Nephron progenitor cell (in vitro differentiated cells): ENCODE measurements at regions not wholly inside any gene's neighbourhood (a gene's known extent, or its start where the extent isn't known, plus 50 kb on each side); places are given as distances from the start of the nearest gene placed in this dataset.
"Not testable (repeated sequence)": the region's sequence is repeated elsewhere in the genome, so short reads cannot be mapped to it uniquely, and the experiment has no call there.

Experiments
- DNase-seq: peaks from one replicate; pipeline ENCODE4 v3.0.0; 2021
- H3K27ac Mint-ChIP-seq: 2 replicates; pipeline ENCODE4 v1.8.0; 2021; ENCODE audit warnings: mild to moderate bottlenecking, moderate library complexity, mixed read lengths
- H3K27me3 Mint-ChIP-seq: 2 replicates; pipeline ENCODE4 v1.8.0; 2021; ENCODE audit warnings: mild to moderate bottlenecking, low read depth, mixed read lengths; ENCODE audit not compliant: poor library complexity
- H3K36me3 Mint-ChIP-seq: 2 replicates; pipeline ENCODE4 v1.8.0; 2021; ENCODE audit warnings: low read depth, mixed read lengths
- H3K4me1 Mint-ChIP-seq: 2 replicates; pipeline ENCODE4 v1.8.0; 2021; ENCODE audit warnings: mixed read lengths
- H3K4me3 Mint-ChIP-seq: 2 replicates; pipeline ENCODE4 v1.8.0; 2021; ENCODE audit warnings: mild to moderate bottlenecking, moderate library complexity, mixed read lengths
- H3K9me3 Mint-ChIP-seq: 2 replicates; pipeline ENCODE4 v1.8.0; 2021; ENCODE audit warnings: mild to moderate bottlenecking, moderate library complexity, mixed read lengths
- TF ChIP-seq, protein P1 (sequence below): fragments of 200-600 bp; sonication (generic); IDR thresholded peaks from 2 replicates; pipeline ENCODE4 v1.5.0; 2021; ENCODE audit warnings: antibody characterized with exemption

DNA sequence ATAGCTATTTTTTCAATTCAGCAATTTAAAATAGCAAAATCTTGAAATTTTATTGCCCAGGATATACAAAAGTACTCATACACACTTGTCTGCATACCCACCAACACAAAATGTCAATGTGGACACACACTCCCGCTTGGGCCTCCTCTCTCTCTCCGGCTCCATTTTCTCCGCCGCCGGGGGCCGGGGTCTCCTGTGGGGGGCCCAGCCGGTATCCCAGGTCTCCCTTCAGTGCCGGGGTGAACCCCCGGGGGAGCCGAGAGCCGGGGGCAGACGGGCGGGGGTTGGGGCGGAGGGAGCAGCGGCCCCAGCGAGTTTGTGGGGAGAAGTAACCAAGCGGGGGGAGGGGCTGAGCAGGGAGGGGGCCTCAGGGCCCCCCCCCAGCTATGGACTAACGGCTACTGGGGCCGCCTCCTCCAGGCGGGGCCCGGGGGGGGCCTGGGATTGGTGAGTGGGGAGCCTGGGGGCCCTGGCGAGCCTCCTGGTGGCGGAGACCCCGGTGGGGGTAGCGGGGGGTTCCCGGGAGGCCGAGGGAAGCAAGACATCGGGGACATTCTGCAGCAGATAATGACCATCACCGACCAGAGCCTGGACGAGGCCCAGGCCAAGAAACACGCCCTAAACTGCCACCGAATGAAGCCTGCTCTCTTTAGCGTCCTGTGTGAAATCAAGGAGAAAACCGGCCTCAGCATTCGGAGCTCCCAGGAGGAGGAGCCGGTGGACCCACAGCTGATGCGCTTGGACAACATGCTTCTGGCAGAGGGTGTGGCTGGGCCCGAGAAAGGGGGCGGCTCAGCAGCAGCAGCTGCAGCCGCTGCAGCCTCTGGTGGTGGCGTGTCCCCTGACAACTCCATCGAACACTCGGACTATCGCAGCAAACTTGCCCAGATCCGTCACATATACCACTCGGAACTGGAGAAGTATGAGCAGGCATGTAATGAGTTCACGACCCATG lies 56.6 kb downstream of the CHST2 start:
- H3K27me3 Mint-ChIP-seq, result peaks cover 13% of the 10 kb centered on the region
- H3K4me3 Mint-ChIP-seq, result not testable (repeated sequence)

DNA sequence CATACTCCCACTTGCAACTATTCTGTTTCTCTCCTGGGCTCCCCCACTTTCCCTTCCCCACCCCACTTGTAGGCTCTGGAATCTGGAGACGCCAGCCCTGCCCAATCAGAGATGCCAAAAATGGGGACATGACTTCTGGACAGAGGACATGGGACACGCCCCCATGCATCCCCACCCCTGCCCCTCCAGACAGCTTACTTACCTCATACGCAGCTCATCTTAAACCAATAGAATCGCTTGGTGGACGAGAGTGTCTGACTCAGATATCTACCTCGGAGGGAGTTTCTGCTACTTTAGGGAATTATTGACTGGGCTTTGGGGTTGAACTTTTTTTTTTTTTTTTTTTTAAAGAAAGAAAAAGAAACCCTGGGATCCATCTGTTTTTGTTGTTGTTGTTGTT lies 58.4 kb downstream of the CHST2 start:
- Mint-ChIP-seq H3K4me1 (peaks cover 14% of the 10 kb centered on the region), H3K9me3 (peaks cover 30% of the 10 kb centered on the region), H3K27me3 (peaks cover 10% of the 10 kb centered on the region), H3K36me3 (peaks cover 13% of the 10 kb centered on the region)
- not testable (repeated sequence) for DNase-seq, H3K27ac Mint-ChIP-seq, H3K4me3 Mint-ChIP-seq

More for the DNA sequence above, 56.6 kb downstream of the CHST2 start:
- H3K4me1 Mint-ChIP-seq, result peaks cover 13% of the 10 kb centered on the region
- peaks cover 11% of the 10 kb centered on the region for H3K36me3 Mint-ChIP-seq
- peaks cover 24% of the 10 kb centered on the region for H3K9me3 Mint-ChIP-seq
- DNase-seq, H3K27ac Mint-ChIP-seq: not testable (repeated sequence)

DNA sequence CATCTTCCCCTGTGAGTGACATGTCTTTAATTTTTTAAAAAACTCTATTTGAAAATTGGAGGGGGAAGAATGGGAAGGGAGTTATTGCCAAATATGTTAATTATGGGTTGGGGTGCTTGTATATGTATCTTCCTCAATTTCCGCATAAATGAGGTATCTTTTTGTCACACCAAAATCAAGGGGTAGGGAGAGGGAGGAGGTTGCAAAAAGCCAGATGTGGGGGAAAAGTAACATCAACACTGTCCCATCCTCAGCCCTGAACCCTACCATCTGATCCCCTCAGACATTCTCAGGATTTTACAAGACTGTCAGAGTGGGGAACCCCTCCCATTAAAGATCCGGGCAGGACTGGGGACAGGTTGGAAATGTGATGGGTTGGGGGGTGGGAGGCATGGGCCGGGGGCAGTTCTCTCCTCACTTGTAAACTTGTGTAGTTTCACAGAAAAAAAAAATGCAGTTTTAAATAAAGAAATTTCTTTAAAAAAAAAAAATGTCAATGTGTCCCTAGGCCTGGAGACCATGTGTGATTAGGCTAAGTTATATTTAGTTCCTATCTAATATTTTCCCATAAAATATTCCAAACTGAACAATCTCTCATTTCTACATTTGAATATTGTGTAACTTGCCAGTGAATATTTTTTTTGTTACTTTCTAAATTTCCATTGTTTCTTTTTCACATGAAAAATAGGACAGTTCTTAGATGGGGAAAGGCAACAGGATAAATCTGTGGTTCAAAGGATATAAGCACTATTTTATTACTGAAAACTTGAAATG lies 59.4 kb downstream of the CHST2 start:
- DNase-seq, H3K4me3 Mint-ChIP-seq, H3K36me3 Mint-ChIP-seq, H3K27ac Mint-ChIP-seq: not testable (repeated sequence)
- H3K9me3 Mint-ChIP-seq, result peaks cover 22% of the 10 kb centered on the region
- H3K4me1 Mint-ChIP-seq, result peaks cover 24% of the 10 kb centered on the region
- H3K27me3 Mint-ChIP-seq, result peaks cover 10% of the 10 kb centered on the region

DNA sequence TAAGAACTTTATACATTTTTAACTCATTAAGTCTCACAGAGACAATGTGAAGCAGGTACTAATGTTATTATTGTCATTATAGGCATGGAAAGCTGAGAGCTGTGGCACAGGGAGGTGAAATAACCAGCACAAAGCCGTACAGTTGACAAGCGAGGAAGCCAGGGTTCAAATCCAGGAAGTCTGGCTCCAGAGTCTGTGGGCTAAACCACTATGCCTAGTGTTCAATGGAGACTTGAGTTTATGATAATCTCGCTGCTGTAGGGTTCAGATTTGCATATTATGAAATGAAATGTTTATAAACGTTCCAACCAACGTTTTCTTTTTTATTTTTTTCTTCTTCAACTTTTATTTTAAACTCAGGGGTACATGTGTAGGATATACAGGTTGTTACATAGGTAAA lies 60.0 kb downstream of the CHST2 start:
- Mint-ChIP-seq H3K27ac (no peak overlapping the region), H3K4me1 (peaks cover 31% of the 10 kb centered on the region)
- TF ChIP-seq, protein P1, sequence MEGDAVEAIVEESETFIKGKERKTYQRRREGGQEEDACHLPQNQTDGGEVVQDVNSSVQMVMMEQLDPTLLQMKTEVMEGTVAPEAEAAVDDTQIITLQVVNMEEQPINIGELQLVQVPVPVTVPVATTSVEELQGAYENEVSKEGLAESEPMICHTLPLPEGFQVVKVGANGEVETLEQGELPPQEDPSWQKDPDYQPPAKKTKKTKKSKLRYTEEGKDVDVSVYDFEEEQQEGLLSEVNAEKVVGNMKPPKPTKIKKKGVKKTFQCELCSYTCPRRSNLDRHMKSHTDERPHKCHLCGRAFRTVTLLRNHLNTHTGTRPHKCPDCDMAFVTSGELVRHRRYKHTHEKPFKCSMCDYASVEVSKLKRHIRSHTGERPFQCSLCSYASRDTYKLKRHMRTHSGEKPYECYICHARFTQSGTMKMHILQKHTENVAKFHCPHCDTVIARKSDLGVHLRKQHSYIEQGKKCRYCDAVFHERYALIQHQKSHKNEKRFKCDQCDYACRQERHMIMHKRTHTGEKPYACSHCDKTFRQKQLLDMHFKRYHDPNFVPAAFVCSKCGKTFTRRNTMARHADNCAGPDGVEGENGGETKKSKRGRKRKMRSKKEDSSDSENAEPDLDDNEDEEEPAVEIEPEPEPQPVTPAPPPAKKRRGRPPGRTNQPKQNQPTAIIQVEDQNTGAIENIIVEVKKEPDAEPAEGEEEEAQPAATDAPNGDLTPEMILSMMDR, result no peak

DNA sequence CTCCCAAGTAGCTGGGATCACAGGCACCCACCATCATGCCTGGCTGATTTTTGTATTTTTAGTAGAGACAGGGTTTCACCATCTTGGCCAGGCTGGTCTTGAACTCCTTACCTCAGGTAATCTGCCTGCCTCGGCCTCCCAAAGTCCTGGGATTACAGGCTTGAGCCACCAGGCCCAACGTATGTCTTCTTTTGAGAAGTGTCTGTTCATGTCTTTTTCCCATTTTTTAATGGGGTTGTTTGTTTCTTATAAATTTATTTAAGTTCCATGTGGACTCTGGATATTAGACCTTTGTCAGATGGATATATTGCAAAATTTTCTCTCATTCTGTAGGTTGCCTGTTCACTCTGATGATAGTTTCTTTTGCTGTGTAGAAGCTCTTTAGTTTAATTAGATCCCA lies 61.3 kb downstream of the CHST2 start:
- not testable (repeated sequence) for H3K4me3 Mint-ChIP-seq, H3K36me3 Mint-ChIP-seq, H3K27ac Mint-ChIP-seq, DNase-seq
- H3K9me3 Mint-ChIP-seq, result peaks cover 19% of the 10 kb centered on the region
- peaks cover 32% of the 10 kb centered on the region for H3K4me1 Mint-ChIP-seq
- peaks cover 10% of the 10 kb centered on the region for H3K27me3 Mint-ChIP-seq

More for the DNA sequence above, 60.0 kb downstream of the CHST2 start:
- Mint-ChIP-seq H3K9me3 (peaks cover 19% of the 10 kb centered on the region), H3K36me3 (peaks cover 5% of the 10 kb centered on the region), H3K4me3 (no peak overlapping the region), H3K27me3 (peaks cover 10% of the 10 kb centered on the region)
- no peak for DNase-seq

DNA sequence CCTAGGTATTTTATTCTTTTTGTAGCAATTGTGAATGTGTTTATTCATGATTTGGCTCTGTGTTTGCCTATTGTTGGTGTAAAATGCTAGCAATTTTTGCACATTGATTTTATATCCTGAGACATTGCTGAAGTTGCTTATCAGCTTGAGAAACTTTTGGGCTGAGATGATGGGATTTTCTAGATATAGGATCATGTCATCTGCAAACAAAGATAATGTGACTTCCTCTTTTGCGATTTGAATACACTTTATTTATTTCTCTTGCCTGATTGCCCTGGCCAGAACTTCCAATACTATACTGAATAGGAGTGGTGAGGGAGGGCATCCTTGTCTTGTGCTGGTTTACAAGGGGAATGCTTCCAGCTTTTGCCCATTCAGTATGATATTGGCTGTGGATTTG lies 62.4 kb downstream of the CHST2 start:
- DNase-seq, H3K4me3 Mint-ChIP-seq, H3K27ac Mint-ChIP-seq, H3K27me3 Mint-ChIP-seq, H3K36me3 Mint-ChIP-seq: not testable (repeated sequence)
- Mint-ChIP-seq H3K4me1 (peaks cover 29% of the 10 kb centered on the region), H3K9me3 (peaks cover 19% of the 10 kb centered on the region)

DNA sequence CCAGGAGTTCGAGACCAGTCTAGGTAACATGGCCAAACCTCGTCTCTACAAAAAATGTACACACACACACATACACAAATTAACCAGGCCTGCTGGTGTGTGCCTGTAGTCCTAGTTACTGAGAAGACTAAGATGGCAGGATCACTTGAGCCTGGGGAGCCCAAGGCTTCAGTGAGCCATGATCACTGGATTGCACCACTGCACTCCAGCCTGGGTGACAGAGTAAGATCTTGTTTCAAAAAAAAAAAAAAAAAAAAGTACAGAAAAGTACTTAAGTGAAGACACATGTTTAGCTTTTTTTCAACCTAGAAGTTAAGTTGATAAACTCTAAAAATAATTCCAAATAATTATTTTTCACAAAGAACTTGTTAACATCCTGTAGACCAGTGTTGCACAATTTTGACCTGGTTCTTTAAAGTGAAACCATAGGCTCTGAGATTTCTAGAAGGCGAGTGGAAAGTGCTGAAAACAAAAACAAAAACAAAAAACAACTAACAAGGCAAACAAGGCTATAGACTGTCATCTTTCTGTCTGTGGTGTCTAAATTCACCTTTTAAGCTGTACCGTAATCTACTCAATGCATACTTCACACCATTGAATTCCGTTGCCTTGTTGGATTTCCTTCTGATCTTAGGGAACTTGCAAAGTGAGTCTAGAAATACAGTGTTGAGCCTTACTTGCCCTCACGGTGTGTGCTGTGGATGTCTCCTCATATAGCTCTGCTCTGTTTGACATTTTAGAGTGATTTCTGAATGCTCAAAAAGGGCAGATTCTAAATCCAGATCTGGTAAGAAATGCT lies 63.5 kb downstream of the CHST2 start:
- DNase-seq, result no peak
- peaks cover 21% of the 10 kb centered on the region for H3K4me1 Mint-ChIP-seq
- TF ChIP-seq, protein P1, result no peak
- peaks cover 19% of the 10 kb centered on the region for H3K9me3 Mint-ChIP-seq
- H3K27ac Mint-ChIP-seq, result no peak overlapping the region
- peaks cover 4% of the 10 kb centered on the region for H3K27me3 Mint-ChIP-seq
- no peak overlapping the region for H3K4me3 Mint-ChIP-seq
- H3K36me3 Mint-ChIP-seq, result peaks cover 5% of the 10 kb centered on the region

DNA sequence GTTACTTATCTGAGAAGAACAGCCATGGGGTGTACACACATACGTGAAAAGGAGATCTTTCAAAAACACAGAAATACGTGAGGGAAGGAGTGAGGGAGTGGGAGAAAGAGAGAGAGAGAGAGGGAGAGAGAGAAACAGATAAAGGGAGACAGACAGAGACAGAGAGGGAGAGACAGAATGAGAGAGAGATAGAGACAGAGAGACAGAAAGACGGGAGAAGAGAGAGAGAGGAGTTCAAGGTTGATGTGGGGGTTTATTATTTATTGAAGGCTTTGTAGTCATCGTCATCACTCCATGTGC lies 64.0 kb downstream of the CHST2 start:
- Mint-ChIP-seq H3K4me3 (no peak overlapping the region), H3K4me1 (peaks cover 19% of the 10 kb centered on the region), H3K27ac (no peak overlapping the region), H3K9me3 (peaks cover 19% of the 10 kb centered on the region), H3K27me3 (peaks cover 4% of the 10 kb centered on the region), H3K36me3 (peaks cover 5% of the 10 kb centered on the region)
- DNase-seq, result no peak
- TF ChIP-seq, protein P1, result no peak
